ENCODE measurements at regions not wholly inside any gene's neighbourhood (a gene's known extent, or its start where the extent isn't known, plus 50 kb on each side); places are given as distances from the start of the nearest gene placed in this dataset.

DNA sequence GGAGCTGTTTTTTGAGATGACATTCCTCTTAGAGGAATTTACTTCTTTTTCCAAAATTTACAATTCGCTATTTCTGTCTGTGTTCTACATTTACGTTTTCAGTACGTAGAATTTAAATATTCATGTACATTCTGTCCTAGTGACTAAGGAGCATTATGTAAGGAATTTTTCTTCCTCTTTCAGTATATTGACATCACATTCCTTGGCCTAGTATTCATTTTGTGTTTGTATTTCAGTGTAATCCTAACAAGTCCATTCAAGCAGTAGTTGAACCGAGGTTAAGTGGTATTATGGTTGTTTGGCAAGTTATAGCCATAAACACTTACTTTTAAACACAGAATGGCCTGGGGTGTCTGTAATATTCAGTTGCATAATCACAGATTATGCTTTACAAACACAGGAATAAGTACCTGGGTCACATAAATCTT is 465.2 kb downstream of the PCNX1 start:
- TF ChIP-seq, protein P1, sequence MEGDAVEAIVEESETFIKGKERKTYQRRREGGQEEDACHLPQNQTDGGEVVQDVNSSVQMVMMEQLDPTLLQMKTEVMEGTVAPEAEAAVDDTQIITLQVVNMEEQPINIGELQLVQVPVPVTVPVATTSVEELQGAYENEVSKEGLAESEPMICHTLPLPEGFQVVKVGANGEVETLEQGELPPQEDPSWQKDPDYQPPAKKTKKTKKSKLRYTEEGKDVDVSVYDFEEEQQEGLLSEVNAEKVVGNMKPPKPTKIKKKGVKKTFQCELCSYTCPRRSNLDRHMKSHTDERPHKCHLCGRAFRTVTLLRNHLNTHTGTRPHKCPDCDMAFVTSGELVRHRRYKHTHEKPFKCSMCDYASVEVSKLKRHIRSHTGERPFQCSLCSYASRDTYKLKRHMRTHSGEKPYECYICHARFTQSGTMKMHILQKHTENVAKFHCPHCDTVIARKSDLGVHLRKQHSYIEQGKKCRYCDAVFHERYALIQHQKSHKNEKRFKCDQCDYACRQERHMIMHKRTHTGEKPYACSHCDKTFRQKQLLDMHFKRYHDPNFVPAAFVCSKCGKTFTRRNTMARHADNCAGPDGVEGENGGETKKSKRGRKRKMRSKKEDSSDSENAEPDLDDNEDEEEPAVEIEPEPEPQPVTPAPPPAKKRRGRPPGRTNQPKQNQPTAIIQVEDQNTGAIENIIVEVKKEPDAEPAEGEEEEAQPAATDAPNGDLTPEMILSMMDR (IDR thresholded peaks at IDR 0.05), result no peak
- no peak for TF ChIP-seq POLR2A (IDR thresholded peaks at IDR 0.05)

All from uterus (tissue), 2 donors.